HL-60 (cell line): ENCODE measurements at regions not wholly inside any gene's neighbourhood (a gene's known extent, or its start where the extent isn't known, plus 50 kb on each side); places are given as distances from the start of the nearest gene placed in this dataset.

ENCODE experiments used
- GABPA ChIP-seq: IDR thresholded peaks from 2 replicates; pipeline ENCODE4 v1.6.1; 2012; ENCODE audit warnings: low read depth
- POLR2AphosphoS5 ChIP-seq: IDR thresholded peaks from 2 replicates; pipeline ENCODE4 v1.6.1; 2012; ENCODE audit warnings: low read depth
- REST ChIP-seq: IDR thresholded peaks from 2 replicates; pipeline ENCODE4 v1.6.1; 2012; ENCODE audit warnings: low read depth; ENCODE audit not compliant: insufficient replicate concordance
- TF ChIP-seq, protein P1 (sequence below): IDR thresholded peaks from one replicate; pipeline ENCODE4 v1.5.1; 2011; ENCODE audit warnings: low read length, control low read depth, inconsistent platforms; ENCODE audit not compliant: insufficient read depth

- TF ChIP-seq, protein P1, sequence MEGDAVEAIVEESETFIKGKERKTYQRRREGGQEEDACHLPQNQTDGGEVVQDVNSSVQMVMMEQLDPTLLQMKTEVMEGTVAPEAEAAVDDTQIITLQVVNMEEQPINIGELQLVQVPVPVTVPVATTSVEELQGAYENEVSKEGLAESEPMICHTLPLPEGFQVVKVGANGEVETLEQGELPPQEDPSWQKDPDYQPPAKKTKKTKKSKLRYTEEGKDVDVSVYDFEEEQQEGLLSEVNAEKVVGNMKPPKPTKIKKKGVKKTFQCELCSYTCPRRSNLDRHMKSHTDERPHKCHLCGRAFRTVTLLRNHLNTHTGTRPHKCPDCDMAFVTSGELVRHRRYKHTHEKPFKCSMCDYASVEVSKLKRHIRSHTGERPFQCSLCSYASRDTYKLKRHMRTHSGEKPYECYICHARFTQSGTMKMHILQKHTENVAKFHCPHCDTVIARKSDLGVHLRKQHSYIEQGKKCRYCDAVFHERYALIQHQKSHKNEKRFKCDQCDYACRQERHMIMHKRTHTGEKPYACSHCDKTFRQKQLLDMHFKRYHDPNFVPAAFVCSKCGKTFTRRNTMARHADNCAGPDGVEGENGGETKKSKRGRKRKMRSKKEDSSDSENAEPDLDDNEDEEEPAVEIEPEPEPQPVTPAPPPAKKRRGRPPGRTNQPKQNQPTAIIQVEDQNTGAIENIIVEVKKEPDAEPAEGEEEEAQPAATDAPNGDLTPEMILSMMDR: no peak
- TF ChIP-seq REST: no peak
- TF ChIP-seq POLR2AphosphoS5: no peak
- TF ChIP-seq GABPA: no peak
These were observed 137.6 kb downstream of the CMPK2 start for GRCh38 chr2:6728156-6728555.
